Stimulated activated effector memory CD8-positive, alpha-beta T cell treated with anti-CD3 and anti-CD28 coated beads, Interleukin-12 subunit alpha, Interleukin-12 subunit beta, amount 100 ng/mL, for 72 hours (primary cell): ENCODE measurements at regions not wholly inside any gene's neighbourhood (a gene's known extent, or its start where the extent isn't known, plus 50 kb on each side); places are given as distances from the start of the nearest gene placed in this dataset.

Source experiments
- ATAC-seq: fragments of 150-1000 bp; cut with Tn5 transposase; 2 replicates; pipeline ENCODE4 v1.10.0; 2021
- DNase-seq, 2 donors: peaks; one replicate each; pipeline ENCODE4 v3.0.0; 2021 to 2022; ENCODE audit warnings: low spot score in 2 of 2
- H3K27ac Mint-ChIP-seq: one replicate; pipeline ENCODE4 v1.8.0; 2022; ENCODE audit warnings: mild to moderate bottlenecking, mixed read lengths
- H3K36me3 Mint-ChIP-seq: one replicate; pipeline ENCODE4 v1.8.0; 2022; ENCODE audit warnings: mild to moderate bottlenecking, mixed read lengths
- H3K4me1 Mint-ChIP-seq: one replicate; pipeline ENCODE4 v1.8.0; 2022; ENCODE audit warnings: mixed read lengths
- H3K4me3 Mint-ChIP-seq: one replicate; pipeline ENCODE4 v1.8.0; 2022; ENCODE audit warnings: mild to moderate bottlenecking, mixed read lengths
- H3K9me3 Mint-ChIP-seq: one replicate; pipeline ENCODE4 v1.8.0; 2022; ENCODE audit warnings: mixed read lengths

- H3K27ac Mint-ChIP-seq = no peak overlapping the region
- H3K9me3 Mint-ChIP-seq = no peaks in the 10 kb centered on the region
- ATAC-seq (peak; percentile 41), DNase-seq (no peak)
- no peaks in the 10 kb centered on the region for H3K36me3 Mint-ChIP-seq
- H3K4me3 Mint-ChIP-seq = no peak overlapping the region
- peaks cover 23% of the 10 kb centered on the region for H3K4me1 Mint-ChIP-seq
Measured at GRCh38 chr11:19441288-19441687, 200.5 kb upstream of the E2F8 start.

GRCh38 chr11:19437760-19438159 lies 197.0 kb upstream of the E2F8 start:
- no peak overlapping the region for H3K4me3 Mint-ChIP-seq
- ATAC-seq (no peak), DNase-seq (no peak)
- no peaks in the 10 kb centered on the region for H3K36me3 Mint-ChIP-seq
- H3K27ac Mint-ChIP-seq = no peak overlapping the region
- H3K9me3 Mint-ChIP-seq = no peaks in the 10 kb centered on the region
- H3K4me1 Mint-ChIP-seq = peaks cover 19% of the 10 kb centered on the region

- H3K4me1 Mint-ChIP-seq = peaks cover 11% of the 10 kb centered on the region
- DNase-seq (no peak), ATAC-seq (no peak)
- H3K4me3 Mint-ChIP-seq = no peak overlapping the region
- no peaks in the 10 kb centered on the region for H3K36me3 Mint-ChIP-seq
- no peaks in the 10 kb centered on the region for H3K9me3 Mint-ChIP-seq
- no peak overlapping the region for H3K27ac Mint-ChIP-seq
Measured at GRCh38 chr11:19436932-19437331, 196.2 kb upstream of the E2F8 start.

DNA sequence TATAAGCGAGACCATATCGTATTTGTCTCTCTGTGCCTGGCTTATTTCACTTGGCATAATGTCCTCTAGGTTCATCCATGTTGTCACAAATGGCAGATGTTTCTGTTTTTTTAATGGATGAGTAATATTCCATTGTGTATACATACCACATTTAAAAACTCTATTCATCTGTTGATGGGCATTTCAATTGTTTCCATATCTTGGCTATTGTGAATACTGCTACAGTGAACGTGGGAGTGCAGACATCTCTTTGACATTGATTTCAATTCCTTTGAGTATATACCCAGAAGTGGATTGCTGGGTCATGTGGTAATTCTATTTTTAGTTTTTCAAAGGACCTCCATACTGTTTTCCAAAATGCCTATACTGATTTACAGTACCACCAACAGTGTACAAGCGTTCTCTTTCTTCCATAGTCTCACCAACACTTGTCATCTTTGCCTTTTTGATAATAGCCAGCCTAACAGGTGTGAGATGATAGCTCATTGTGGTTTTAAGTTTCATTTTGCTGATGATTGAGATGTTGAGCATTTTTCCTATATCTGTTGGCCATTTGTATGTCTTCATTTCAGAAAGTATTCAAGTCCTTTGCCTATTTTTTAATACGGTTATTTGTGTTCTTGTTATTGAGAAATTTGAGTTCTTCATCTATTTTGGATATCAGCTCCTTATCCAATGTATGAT lies 194.7 kb upstream of the E2F8 start:
- no peaks in the 10 kb centered on the region for H3K9me3 Mint-ChIP-seq
- no peak for DNase-seq
- no peaks in the 10 kb centered on the region for H3K36me3 Mint-ChIP-seq
- ATAC-seq = no peak
- no peak overlapping the region for H3K27ac Mint-ChIP-seq
- H3K4me1 Mint-ChIP-seq = no peaks in the 10 kb centered on the region
- no peak overlapping the region for H3K4me3 Mint-ChIP-seq

DNA sequence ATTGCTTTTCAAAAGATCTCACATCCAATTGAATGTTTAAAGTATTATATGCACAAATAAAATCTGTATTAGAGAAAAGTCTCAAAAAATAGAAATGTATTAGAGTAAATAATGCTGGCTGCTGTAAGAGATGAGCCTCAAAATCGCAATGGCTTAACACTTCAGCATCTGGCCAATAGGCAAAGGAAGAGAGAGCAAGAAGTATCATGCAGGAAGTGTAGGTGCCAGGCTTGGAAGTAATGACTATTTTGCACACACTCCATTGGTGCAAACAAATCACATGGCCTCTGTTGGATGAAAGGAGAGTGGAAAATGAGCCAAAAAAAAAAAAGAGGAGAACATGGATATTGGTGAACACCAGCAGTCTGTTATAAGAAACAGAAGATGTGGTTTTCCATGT lies 193.0 kb upstream of the E2F8 start:
- H3K9me3 Mint-ChIP-seq = no peaks in the 10 kb centered on the region
- H3K27ac Mint-ChIP-seq = no peak overlapping the region
- no peaks in the 10 kb centered on the region for H3K36me3 Mint-ChIP-seq
- H3K4me1 Mint-ChIP-seq = no peaks in the 10 kb centered on the region
- no peak overlapping the region for H3K4me3 Mint-ChIP-seq
- ATAC-seq (no peak), DNase-seq (no peak)

DNA sequence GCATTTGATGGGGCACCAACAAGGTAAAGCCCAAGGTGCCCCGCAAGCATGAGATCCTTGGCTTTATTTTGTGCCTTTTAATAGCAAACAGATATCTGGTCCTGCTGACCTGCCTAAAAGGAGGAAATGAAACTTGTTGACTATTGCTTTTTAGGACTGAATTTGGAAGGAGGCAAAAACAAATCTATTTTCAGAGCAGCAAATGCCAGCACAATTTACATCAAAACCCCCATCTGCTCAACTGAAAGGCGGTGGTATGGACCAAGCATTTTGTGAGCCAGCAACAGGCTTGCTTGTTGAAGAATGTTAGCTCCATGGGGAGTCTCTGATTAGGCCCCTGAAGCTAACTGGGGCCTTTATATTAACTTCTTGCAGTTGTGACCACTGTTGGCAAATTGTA lies 192.6 kb upstream of the E2F8 start:
- H3K4me1 Mint-ChIP-seq = no peaks in the 10 kb centered on the region
- H3K4me3 Mint-ChIP-seq = no peak overlapping the region
- ATAC-seq (no peak), DNase-seq (no peak)
- H3K9me3 Mint-ChIP-seq = no peaks in the 10 kb centered on the region
- H3K36me3 Mint-ChIP-seq = no peaks in the 10 kb centered on the region
- H3K27ac Mint-ChIP-seq = no peak overlapping the region

DNA sequence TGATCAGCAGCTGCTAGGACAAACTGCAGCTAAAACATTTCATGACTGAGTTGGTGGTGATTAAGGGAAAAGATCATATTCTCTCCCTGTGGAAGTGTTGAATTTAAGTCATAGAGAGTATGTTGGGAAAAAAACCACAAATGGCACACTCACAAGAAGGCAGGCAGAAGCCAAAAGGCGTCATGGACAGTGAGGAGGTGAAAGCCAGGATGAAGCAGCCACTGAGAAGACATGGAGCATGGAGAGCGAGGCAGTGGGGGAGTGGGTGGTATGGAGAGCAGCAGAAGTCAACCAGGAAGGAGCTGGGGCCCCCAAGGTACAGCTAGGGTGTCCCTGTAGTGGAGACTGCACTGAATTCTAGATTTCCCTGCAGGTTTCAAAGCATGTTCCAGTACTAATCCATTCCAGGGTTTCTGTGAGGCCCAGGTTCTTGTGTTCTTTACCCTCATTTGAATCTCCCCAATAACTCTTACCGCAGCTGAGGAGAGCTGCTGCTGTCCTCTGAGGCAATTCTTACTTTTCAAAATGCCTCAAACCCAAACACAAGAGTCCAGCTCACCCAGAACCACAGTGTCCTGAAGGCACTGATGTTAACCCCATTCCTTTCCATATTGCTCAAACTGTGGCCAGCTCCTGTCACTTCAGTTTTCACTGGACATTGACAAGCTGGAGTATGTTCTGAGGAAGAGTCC lies 191.8 kb upstream of the E2F8 start:
- Mint-ChIP-seq H3K9me3 (no peaks in the 10 kb centered on the region), H3K4me3 (no peak overlapping the region), H3K4me1 (no peaks in the 10 kb centered on the region), H3K27ac (no peak overlapping the region), H3K36me3 (no peaks in the 10 kb centered on the region)
- no peak for ATAC-seq
- DNase-seq = no peak

DNA sequence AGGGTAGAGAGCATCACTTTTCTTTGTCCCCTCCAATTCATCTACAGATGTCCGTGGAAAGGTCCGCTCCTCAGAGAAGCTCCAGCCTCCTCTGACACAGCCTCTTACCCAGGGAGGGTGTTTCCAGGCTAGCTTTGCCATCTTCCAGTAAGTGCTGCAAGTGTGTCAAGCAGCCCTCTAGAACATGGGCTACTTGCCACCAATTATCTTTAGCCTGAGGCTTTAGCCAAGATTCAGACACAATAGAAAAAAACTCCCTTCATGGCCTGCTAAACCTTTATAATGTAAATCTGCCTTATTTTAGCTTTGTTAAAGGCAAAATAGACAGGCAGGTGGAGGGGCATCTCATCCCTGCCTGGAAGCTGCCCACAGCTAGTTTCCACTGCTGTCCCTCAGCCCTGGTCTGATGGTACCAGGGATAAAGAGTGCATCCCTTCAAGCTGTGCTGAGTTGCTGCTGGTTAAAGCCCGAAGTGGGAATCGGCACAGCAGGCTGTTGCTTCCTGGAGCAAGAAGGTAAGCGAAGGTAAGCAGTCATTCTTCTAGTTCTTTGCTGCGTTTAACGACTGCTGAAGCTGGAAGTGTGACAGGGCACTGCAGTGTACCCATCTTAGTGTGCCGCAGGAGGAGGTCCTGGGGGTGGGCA lies 190.1 kb upstream of the E2F8 start:
- no peak for DNase-seq
- H3K4me1 Mint-ChIP-seq = no peaks in the 10 kb centered on the region
- H3K36me3 Mint-ChIP-seq = no peaks in the 10 kb centered on the region
- no peak overlapping the region for H3K4me3 Mint-ChIP-seq
- H3K9me3 Mint-ChIP-seq = no peaks in the 10 kb centered on the region
- H3K27ac Mint-ChIP-seq = no peak overlapping the region
- no peak for ATAC-seq

GRCh38 chr11:19430346-19430745 lies 189.6 kb upstream of the E2F8 start:
- no peak for ATAC-seq
- no peaks in the 10 kb centered on the region for H3K4me1 Mint-ChIP-seq
- no peaks in the 10 kb centered on the region for H3K36me3 Mint-ChIP-seq
- no peak for DNase-seq
- no peak overlapping the region for H3K27ac Mint-ChIP-seq
- H3K4me3 Mint-ChIP-seq = no peak overlapping the region
- H3K9me3 Mint-ChIP-seq = no peaks in the 10 kb centered on the region

GRCh38 chr11:19429108-19429760 lies 188.5 kb upstream of the E2F8 start:
- no peaks in the 10 kb centered on the region for H3K9me3 Mint-ChIP-seq
- H3K4me1 Mint-ChIP-seq = no peaks in the 10 kb centered on the region
- ATAC-seq = no peak
- no peak for DNase-seq
- no peaks in the 10 kb centered on the region for H3K36me3 Mint-ChIP-seq
- no peak overlapping the region for H3K27ac Mint-ChIP-seq
- H3K4me3 Mint-ChIP-seq = no peak overlapping the region

DNA sequence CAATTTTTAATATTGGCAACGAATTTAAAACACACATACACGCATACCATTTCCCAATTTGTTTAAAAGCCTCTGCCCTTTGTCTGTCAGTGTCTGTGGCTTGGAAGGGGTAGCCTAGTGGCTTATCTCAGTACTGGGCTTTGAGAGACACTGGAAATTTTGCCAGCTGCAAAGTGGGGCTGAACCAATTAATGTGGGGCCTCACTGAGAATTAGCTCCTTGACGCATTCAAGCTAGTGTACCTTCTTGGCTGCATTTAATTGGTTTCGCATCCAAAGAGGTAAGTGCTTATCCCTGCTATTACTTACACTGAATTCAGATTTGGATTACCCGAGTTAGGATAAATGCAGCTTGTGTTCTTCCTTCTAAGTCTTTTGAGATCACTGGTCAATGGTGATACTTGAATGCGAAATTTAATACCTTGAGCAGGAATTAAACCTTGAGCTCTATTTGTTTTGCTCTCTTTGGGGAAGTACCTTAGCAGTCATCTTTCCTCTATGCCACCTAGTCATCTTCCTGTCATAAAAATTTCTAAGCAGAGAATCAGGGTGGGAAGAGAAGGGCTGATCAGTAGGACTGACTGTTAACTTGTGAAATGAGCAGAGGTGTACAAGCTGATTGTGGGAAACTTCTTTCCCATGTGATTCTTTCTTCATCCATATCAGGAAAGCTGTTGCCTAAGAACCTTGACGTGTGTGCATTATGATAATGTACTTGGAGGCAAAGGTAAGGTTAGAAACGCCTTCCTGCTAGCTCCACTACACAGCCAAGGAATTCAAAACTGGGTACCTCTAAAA lies 187.7 kb upstream of the E2F8 start:
- Mint-ChIP-seq H3K9me3 (no peaks in the 10 kb centered on the region), H3K4me1 (no peaks in the 10 kb centered on the region), H3K27ac (no peak overlapping the region), H3K36me3 (no peaks in the 10 kb centered on the region), H3K4me3 (no peak overlapping the region)
- DNase-seq (no peak), ATAC-seq (peak; percentile 68)

GRCh38 chr11:19426756-19427403 lies 186.1 kb upstream of the E2F8 start:
- Mint-ChIP-seq H3K4me3 (no peak overlapping the region), H3K9me3 (no peaks in the 10 kb centered on the region), H3K27ac (no peak overlapping the region), H3K4me1 (no peaks in the 10 kb centered on the region), H3K36me3 (no peaks in the 10 kb centered on the region)
- DNase-seq (no peak), ATAC-seq (no peak)

DNA sequence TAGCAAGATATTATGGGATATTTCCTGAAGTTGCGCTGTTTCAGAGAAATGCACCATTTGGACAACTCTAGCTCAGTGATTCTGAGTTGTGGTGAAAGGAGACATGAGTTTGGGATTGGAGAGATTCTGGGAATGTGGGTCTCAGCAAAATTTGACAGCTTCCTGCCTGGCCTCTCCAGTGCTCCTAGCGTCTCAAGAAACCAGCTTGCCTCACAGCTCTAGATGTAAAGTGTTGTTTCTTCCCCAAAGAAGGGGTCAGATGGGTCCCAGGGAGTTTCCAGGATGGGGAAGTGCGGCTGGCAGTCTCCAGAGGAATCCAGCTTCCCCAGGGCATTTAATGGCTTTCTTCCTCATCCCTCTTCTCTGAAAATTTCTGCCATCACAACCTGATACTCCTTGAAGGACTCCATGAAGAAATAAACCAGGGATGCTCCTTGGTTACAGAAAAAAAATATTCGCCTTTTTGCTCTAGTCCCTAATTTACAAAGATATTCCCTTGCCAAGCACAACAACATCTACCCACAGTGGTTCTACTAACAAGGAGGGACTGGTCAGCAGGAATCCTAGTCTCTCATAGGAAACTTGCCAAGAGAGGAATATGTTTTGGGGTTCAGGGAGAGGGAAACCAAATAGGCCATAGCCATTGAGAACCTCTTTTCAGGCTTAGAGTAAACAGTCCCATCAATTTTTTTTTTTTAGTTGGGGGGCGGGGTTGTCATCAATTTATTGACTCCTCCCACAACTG lies 185.4 kb upstream of the E2F8 start:
- Mint-ChIP-seq H3K27ac (no peak overlapping the region), H3K4me3 (no peak overlapping the region)
- ATAC-seq = no peak

GRCh38 chr11:19422276-19422675 lies 181.5 kb upstream of the E2F8 start:
- Mint-ChIP-seq H3K9me3 (no peaks in the 10 kb centered on the region), H3K27ac (no peak overlapping the region), H3K4me3 (no peak overlapping the region), H3K4me1 (no peaks in the 10 kb centered on the region), H3K36me3 (no peaks in the 10 kb centered on the region)
- DNase-seq = no peak
- no peak for ATAC-seq

More for the DNA sequence above, 185.4 kb upstream of the E2F8 start:
- H3K36me3 Mint-ChIP-seq = no peaks in the 10 kb centered on the region
- no peaks in the 10 kb centered on the region for H3K4me1 Mint-ChIP-seq
- no peak for DNase-seq
- H3K9me3 Mint-ChIP-seq = no peaks in the 10 kb centered on the region
